K562 (cell line): ENCODE measurements at regions not wholly inside any gene's neighbourhood (a gene's known extent, or its start where the extent isn't known, plus 50 kb on each side); places are given as distances from the start of the nearest gene placed in this dataset.
"Not testable (repeated sequence)": the region's sequence is repeated elsewhere in the genome, so short reads cannot be mapped to it uniquely, and the experiment has no call there.

Source experiments
- ATAC-seq: fragments of 200-7000 bp; cut with Tn5 transposase; 3 replicates; pipeline ENCODE4 v1.9.1; 2020; ENCODE audit warnings: moderate library complexity
- BruUV-seq: library from RNA; stranded (reverse); fragments of 400-500 nt; replicated peaks from 2 replicates; lab custom pipeline; 2021; lab: Mats Ljungman, UMichigan
- CTCF ChIA-PET: fragments of 300-600 bp; formaldehyde crosslinking; extraction: SDS; loops from one replicate; lab custom pipeline; 2021; ENCODE audit warnings: low intra/inter-chr PET ratio; lab: Yijun Ruan, JAX
- POLR2A ChIA-PET: fragments of 300-600, 350-650 bp; sonication (Branson Sonifier 250); formaldehyde crosslinking; extraction: SDS; loops from one replicate; lab custom pipeline; 2021; ENCODE audit warnings: antibody characterized with exemption, inconsistent platforms; lab: Yijun Ruan, JAX
- DNase-seq, 4 experiments: peaks; one replicate each; pipeline versions ENCODE4 v3.0.0 to v3.0.0-alpha.2; 2011 to 2018; ENCODE audit warnings: low spot score in 3 of 4, mixed read lengths in 3 of 4; ENCODE audit errors: extremely low read depth in 1 of 4
- FAIRE-seq: peaks from 2 replicates; lab custom pipeline; 2011; peaks lifted over from hg19 to GRCh38; lab: Jason Lieb, UNC
- H2AFZ ChIP-seq: 2 replicates; pipeline ENCODE4 v1.6.0; 2011; ENCODE audit warnings: low read depth, low read length, control low read depth, inconsistent platforms
- H3K27ac ChIP-seq: fragments of 200-600 bp; 3 replicates; pipeline ENCODE4 v1.8.0; 2011; ENCODE audit warnings: low read depth, mild to moderate bottlenecking, control low read depth, inconsistent platforms, low read length, moderate library complexity, mixed read lengths; ENCODE audit errors: extremely low read depth
- H3K27me3 ChIP-seq, 2 experiments: fragments of 300-600 bp in 1 of 2; 2 replicates in 1 of 2; 3 replicates in 1 of 2; pipeline versions ENCODE4 v1.6.0 to v1.8.0; 2011; ENCODE audit warnings: inconsistent platforms in 2 of 2, low read length in 2 of 2, mild to moderate bottlenecking in 1 of 2, mixed read lengths in 1 of 2, moderate library complexity in 1 of 2; ENCODE audit not compliant: control insufficient read depth in 2 of 2, insufficient read depth in 2 of 2
- H3K36me3 ChIP-seq: fragments of 300-600 bp; 3 replicates; pipeline ENCODE4 v1.8.0; 2011; ENCODE audit warnings: mild to moderate bottlenecking, low read length, inconsistent platforms; ENCODE audit not compliant: control insufficient read depth, insufficient read depth
- H3K4me1 ChIP-seq, 2 experiments: fragments of 200-600 bp in 1 of 2; replicated peaks in 1 of 2; 2 replicates in 1 of 2; 3 replicates in 1 of 2; pipeline versions ENCODE4 v1.5.1 to v1.8.0; 2011; ENCODE audit warnings: inconsistent platforms in 2 of 2, low read length in 2 of 2, mild to moderate bottlenecking in 1 of 2, mixed read lengths in 1 of 2, moderate library complexity in 1 of 2; ENCODE audit not compliant: control insufficient read depth in 2 of 2, insufficient read depth in 2 of 2
- H3K4me2 ChIP-seq: 2 replicates; pipeline ENCODE4 v1.6.1; 2011; ENCODE audit warnings: low read length, control low read depth, inconsistent platforms, mixed read lengths; ENCODE audit not compliant: insufficient read depth
- H3K4me3 ChIP-seq: fragments of 200-600 bp; sonication (generic), shearing (Covaris generic); 2 replicates; pipeline ENCODE4 v1.5.1; 2016; ENCODE audit warnings: control low read depth, inconsistent platforms
- H3K79me2 ChIP-seq: fragments of 200-600 bp; 3 replicates; pipeline ENCODE4 v1.8.0; 2011; ENCODE audit warnings: low read length, inconsistent platforms; ENCODE audit not compliant: control insufficient read depth, insufficient read depth
- H3K9ac ChIP-seq, 2 experiments: 2 replicates each; pipeline versions ENCODE4 v1.6.0 to v1.6.1; 2011; ENCODE audit warnings: low read depth in 2 of 2, low read length in 2 of 2, control low read depth in 1 of 2, inconsistent platforms in 1 of 2, mild to moderate bottlenecking in 1 of 2, mixed read lengths in 1 of 2; ENCODE audit not compliant: insufficient read depth in 1 of 2
- H3K9me1 ChIP-seq: one replicate; pipeline ENCODE4 v1.6.0; 2011; ENCODE audit warnings: inconsistent platforms, mild to moderate bottlenecking, low read length, moderate library complexity; ENCODE audit not compliant: control insufficient read depth, insufficient read depth
- H3K9me3 ChIP-seq: replicated peaks from 2 replicates; pipeline ENCODE4 v1.5.1; 2011; ENCODE audit warnings: low read depth, low read length, inconsistent platforms; ENCODE audit not compliant: control insufficient read depth, insufficient read depth
- H4K20me1 ChIP-seq: replicated peaks from 2 replicates; pipeline ENCODE4 v1.6.1; 2011; ENCODE audit warnings: low read length, inconsistent platforms, mixed read lengths; ENCODE audit not compliant: control insufficient read depth, insufficient read depth
- ELF1 ChIP-seq: fragments of 200-800 bp; sonication (Bioruptor generic); IDR thresholded peaks from 2 replicates; pipeline ENCODE4 v1.6.1; 2016; ENCODE audit warnings: missing genetic modification characterization, missing compliant biosample characterization
- EWSR1 ChIP-seq: fragments of 450-650 bp; IDR thresholded peaks from 2 replicates; pipeline ENCODE4 v1.6.1; 2018; ENCODE audit warnings: borderline replicate concordance, mild to moderate bottlenecking, low read depth, moderate library complexity; ENCODE audit not compliant: partially characterized antibody
- U2AF2 ChIP-seq: fragments of 200-400 bp; formaldehyde crosslinking; optimal IDR thresholded peaks from 2 replicates; pipeline ENCODE3; 2017; ENCODE audit warnings: low read depth, mild to moderate bottlenecking, low read length
- ZBTB26 ChIP-seq: fragments of 450-650 bp; formaldehyde crosslinking; IDR thresholded peaks from 2 replicates; pipeline ENCODE4 v1.4.0; 2022; ENCODE audit warnings: missing genetic modification characterization
- ZNF551 ChIP-seq: fragments of 250-450 bp; sonication (Bioruptor Pico); IDR thresholded peaks from 2 replicates; pipeline ENCODE4 v1.5.0; 2021; ENCODE audit warnings: mild to moderate bottlenecking, moderate library complexity
- WGBS: fragments of 100-300 bp; shearing (Covaris generic); methylation state at CpG from one replicate; pipeline ENCODE4 v1.1.6; 2016; ENCODE audit warnings: low coverage, mixed read lengths; ENCODE audit not compliant: insufficient coverage; ENCODE audit errors: missing lambda C conversion rate; 5-methylcytosine and 5-hydroxymethylcytosine counted together
- in situ Hi-C: fragments of 300-500 bp; cut with MboI; formaldehyde crosslinking; loops from 4 replicates; pipeline ENCODE4 v1.15.0; 2018; ENCODE audit warnings: inconsistent platforms, mixed read lengths
- intact Hi-C: fragments of 100-400 bp; cut with micrococcal nuclease; formaldehyde crosslinking; loops from 2 replicates; pipeline ENCODE4 v1.14.2; 2022

GRCh38 chr2:109721626-109722025 lies 72.5 kb upstream of the RGPD5 start (continued):
- TF ChIP-seq ZBTB26 (no peak), ELF1 (tag) (no peak), U2AF2 (no peak)
- TF ChIP-seq, all 486 proteins: peak for 0

GRCh38 chr2:109722026-109722425 lies 72.1 kb upstream of the RGPD5 start:
- no TSS peak for BruUV-seq
- H4K20me1 ChIP-seq = no peaks in the 10 kb centered on the region
- no peaks in the 10 kb centered on the region for H3K9me1 ChIP-seq
- no peaks in the 10 kb centered on the region for H3K9me3 ChIP-seq
- POLR2A ChIA-PET = no interaction called here
- no peak for DNase-seq
- no peak overlapping the region for H3K4me3 ChIP-seq
- WGBS = 3% methylated on average over 5 of the region's 5 CpGs
- in situ Hi-C loops = no loop called here
- no peak for ATAC-seq
- H3K9ac ChIP-seq = no peak overlapping the region
- peaks cover 0 to 20% of the 10 kb centered on the region in 2 experiments; a peak in 1 of 5 replicates for H3K27me3 ChIP-seq
- H3K27ac ChIP-seq = no peak overlapping the region
- H3K4me1 ChIP-seq = no peaks in the 10 kb centered on the region
- H3K79me2 ChIP-seq = no peaks in the 10 kb centered on the region
- intact Hi-C loops = no loop called here
- H3K36me3 ChIP-seq = no peaks in the 10 kb centered on the region
- no peak overlapping the region for H3K4me2 ChIP-seq
- CTCF ChIA-PET = no interaction called here
- no peak for FAIRE-seq
- H2AFZ ChIP-seq = no peak overlapping the region
- TF ChIP-seq EWSR1 = no peak
- TF ChIP-seq ZNF551 (CRISPR knock-in tag) = no peak

GRCh38 chr2:109722640-109723039 lies 71.5 kb upstream of the RGPD5 start:
- WGBS = 3% methylated on average over 3 of the region's 3 CpGs
- H3K9me1 ChIP-seq, H3K27ac ChIP-seq, FAIRE-seq, intact Hi-C loops, H4K20me1 ChIP-seq, H3K9ac ChIP-seq, DNase-seq, H3K4me3 ChIP-seq, in situ Hi-C loops, CTCF ChIA-PET, H3K9me3 ChIP-seq, H2AFZ ChIP-seq, H3K4me2 ChIP-seq, ATAC-seq, H3K79me2 ChIP-seq, H3K4me1 ChIP-seq, H3K36me3 ChIP-seq, BruUV-seq, POLR2A ChIA-PET: not testable (repeated sequence)
- H3K27me3 ChIP-seq = peaks cover 0 to 20% of the 10 kb centered on the region in 2 experiments; a peak in 1 of 5 replicates

- H2AFZ ChIP-seq, in situ Hi-C loops, H3K9ac ChIP-seq, ATAC-seq, H3K36me3 ChIP-seq, H3K79me2 ChIP-seq, FAIRE-seq, DNase-seq, H3K4me2 ChIP-seq, POLR2A ChIA-PET, H3K4me1 ChIP-seq, intact Hi-C loops, H4K20me1 ChIP-seq, H3K4me3 ChIP-seq, H3K27ac ChIP-seq, H3K9me1 ChIP-seq, CTCF ChIA-PET, H3K9me3 ChIP-seq, BruUV-seq: not testable (repeated sequence)
- peaks cover 0 to 20% of the 10 kb centered on the region in 2 experiments; a peak in 1 of 5 replicates for H3K27me3 ChIP-seq
- WGBS = 0% methylated on average over 3 of the region's 3 CpGs
These were observed 71.0 kb upstream of the RGPD5 start for GRCh38 chr2:109723153-109723552.
